NCI-H2196 (cell line): ENCODE measurements at regions not wholly inside any gene's neighbourhood (a gene's known extent, or its start where the extent isn't known, plus 50 kb on each side); places are given as distances from the start of the nearest gene placed in this dataset.

ENCODE experiments used
- DNase-seq: peaks from one replicate; lab custom pipeline; 2025; ENCODE audit not compliant: unreplicated experiment; lab: John Stamatoyannopoulos, UW

DNA sequence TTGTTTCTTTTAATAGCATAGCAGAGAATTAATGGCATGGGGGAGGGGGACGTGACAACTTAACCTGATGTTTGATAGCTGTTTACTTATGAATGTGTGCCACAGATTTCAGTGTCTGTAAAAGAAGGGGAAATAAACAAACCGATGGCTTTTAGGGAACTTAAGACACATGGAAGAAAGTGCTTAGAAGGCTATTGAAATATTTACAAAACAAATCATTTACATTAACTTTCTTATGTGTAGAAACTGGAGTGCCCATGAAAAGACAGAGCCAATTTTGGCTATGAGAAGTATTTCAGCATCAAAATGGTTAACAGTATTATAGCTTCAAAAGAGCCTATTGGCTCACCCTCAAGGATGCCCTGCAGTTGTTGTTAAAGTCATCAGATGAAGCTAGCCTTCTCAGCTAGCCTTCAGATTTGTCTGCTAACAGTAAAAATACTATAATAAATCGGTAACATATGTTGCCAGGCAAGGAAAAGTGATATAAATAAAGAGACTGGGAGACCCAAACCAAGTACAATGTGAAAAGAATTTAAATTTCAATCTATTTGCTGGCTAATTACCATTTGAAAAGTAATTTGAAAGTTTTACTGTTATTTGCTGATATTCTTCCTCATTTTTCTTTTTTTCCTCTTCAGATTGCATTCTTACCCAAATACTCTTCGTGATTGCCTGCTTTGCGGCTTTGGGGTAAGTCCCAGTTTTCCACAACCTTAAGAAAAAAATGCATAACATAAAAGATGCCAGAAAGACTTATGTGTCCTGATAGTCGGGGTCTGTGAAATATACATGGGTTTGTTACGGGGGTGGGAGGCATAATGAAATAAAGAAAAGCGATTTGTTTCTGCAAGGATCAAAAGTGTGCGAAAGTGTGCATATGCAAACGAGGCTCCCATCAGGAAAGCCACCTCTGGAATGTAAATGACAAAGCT lies 256.4 kb downstream of the MEIS1 start:
- DNase-seq = no peak

DNA sequence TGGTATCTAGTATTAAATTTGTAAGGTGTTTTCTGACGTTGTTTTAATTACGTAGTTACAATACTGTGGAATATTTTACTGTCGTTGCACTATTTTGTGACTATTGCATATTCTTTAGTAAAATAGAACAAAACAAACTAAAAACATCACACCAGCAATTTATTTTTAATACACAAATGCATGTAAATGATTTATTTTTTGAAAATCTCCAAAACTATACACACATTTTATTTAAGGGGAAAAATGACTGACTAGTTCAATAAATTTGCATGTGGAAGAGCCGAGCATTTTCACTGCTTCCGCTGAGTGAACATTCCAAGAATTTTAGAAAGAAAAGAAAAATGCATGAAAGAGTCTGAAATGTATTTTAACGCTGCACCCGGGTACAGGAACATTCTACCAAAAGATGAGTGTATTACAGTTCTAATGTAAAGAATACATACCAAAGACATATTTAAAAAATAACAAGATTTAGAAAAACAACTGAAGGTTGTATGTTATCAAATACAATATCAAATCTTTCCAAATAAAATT lies 257.7 kb downstream of the MEIS1 start:
- DNase-seq = no peak

DNA sequence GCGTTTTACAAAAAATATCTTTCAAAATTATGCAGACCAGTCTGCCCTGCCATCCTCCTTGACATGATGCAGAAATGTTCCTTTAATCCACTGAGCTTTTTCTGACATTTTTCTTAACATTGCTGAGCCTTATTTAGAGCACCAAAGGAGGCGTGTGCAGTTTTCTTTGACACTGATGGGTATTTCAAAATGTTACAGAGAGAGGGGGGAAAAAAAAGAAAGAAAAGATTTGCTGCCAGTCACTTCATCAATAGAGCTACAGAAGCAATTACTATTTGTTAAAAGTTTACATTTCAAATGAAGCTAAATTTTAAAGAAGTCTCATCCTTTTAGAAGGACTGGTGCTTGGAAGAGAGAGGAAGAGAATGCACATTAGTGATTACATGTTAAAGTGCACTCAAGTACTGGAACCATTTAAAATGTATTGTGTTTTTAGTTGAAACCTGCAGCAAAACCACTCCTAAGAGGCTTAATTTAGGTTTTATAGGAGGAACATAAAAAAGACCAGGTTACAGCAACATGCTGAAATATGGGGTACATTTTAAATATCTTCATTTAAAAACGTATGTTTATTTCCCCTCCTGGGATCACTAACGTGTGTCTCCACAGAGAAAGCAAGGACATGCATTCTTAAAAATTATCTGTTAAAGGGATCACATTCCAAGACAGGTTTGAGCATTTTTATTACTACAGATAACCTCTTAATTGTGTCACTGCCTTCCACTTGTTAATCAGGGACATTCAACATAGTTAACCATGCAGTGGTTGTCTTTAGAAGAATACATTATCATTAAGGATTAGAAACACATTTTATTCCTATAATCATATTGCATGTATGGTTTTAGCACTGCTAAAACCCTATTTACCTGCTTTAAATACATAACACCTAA lies 258.4 kb downstream of the MEIS1 start:
- DNase-seq = no peak

DNA sequence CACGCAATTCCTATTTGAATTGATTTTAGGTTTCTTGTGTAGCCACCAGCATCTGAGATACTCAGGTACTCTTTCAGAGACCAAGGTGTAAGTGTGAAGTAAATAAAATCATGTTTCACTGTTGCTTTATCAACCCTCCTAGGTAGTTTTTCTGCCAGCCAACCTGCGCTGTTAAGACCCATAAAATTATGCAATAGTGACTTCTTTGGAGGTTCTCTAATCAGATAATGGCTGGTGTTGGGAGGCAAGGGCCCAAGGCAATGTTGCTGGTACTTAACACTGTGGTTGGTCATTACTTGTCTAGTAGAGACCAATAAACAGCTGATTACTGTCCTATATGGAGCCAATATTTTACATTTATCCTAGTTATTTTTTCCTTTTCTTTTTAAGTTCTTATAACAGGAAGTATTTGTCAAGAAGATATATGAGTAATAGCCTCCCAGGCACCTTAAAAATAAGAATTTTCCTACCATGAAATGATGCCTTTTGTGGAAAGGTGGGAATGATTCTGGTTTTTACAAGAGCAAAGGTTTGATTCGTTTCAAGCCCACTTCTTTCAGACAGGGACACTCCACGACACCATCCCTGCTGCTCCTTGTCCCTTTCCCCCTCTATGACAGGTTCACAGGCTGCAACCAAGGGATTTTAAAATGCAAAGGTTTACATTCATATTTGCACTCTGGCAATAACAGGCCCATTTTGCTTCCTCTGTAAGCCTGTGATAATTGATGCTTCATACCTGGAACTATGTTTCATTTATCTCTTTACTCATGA lies 259.3 kb downstream of the MEIS1 start:
- no peak for DNase-seq

DNA sequence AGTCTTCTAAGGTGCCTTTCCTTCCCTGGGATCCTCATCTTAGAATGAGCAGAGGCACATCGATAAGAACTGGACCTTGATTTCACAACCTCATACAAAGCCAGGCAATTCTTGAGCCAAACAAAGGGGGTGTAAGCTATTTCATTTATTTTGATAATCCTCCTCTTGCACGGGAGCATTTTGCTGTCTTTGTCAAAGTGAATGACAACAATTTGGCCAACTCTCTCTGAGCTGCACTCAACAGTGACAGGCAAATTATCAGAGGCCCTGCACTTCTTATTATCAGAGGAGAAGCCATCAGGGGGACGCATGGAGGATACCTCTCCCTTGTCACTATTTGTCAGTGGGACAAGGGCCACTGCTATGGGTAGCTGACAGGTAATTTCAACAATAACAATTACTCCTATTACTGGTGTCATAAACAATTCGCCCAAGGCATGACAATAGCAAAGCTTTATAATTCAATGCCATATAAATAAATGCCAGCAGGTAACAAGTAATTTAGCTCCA lies 260.4 kb downstream of the MEIS1 start:
- no peak for DNase-seq

DNA sequence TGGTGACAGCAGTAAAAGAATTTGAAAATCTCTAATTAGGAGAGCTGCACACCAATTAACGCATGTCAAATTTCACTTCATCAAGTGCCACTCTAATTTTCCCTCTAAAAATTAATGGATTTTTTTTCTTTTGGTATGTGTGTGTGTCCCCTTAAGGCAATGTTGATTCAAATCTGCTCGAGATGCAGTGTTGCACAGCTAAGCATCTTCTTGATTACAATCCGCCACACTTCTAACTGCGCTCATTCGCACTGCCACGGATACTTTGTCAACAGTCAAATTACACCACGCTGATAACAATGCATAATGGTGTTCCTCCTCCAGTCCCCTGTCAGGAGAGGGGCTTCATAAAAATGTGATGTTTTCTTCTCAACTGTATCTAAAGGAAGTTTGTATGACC lies 261.4 kb downstream of the MEIS1 start:
- no peak for DNase-seq

DNA sequence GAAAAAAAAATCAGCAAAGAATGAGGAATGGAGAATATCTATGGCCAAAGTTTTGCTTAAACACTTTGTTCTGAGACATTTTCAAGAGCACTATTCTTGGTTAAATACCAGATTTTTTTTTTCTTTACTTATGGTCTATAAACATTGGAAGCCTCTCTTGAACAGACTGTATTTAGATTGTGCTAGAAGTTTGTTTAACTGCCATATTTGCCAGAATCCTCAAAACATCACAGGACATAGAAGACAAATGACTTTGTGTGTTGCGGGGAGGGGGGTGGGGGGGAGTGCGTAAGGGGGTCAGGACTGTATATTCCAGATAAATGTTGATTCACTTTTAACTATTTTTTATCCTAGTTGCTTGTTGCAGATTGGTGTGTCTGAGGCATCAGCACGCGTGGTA lies 262.0 kb downstream of the MEIS1 start:
- DNase-seq = no peak

DNA sequence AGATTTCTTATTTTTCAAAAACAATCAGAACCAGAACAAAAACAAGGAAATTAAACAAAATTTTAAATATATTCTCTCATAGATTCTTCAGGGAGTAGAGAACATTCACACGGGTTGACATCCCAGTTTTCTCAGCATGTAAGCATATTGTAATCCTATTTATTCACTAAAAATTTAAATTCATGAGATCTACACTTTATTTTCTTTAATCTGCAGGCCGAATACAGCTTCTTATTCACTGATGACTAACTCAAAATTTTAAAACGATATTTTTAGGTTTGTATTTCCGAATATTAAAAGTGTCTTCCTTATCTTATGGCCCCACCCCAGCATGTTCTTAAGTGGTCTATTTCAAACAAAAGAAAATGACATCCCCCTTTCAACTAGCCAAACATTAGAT lies 262.4 kb downstream of the MEIS1 start:
- DNase-seq = no peak

DNA sequence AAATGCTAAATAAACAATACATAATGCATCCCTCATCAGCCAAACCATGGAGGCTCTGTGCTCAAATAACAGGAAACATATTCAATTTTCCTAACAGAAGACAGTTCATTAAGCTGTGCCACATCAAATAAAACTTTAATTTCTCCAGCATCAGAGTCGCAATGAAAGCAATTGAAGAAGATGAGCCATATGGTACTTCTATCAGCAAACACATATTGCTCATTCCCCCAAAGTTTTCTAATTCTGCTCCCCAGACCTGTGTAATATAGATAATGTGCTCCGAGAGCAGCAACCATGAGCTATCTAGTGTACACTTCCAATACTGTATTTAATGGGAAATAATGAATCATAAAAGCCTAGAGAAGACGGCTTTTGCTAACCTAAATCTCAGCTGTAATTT lies 263.2 kb downstream of the MEIS1 start:
- DNase-seq = no peak

DNA sequence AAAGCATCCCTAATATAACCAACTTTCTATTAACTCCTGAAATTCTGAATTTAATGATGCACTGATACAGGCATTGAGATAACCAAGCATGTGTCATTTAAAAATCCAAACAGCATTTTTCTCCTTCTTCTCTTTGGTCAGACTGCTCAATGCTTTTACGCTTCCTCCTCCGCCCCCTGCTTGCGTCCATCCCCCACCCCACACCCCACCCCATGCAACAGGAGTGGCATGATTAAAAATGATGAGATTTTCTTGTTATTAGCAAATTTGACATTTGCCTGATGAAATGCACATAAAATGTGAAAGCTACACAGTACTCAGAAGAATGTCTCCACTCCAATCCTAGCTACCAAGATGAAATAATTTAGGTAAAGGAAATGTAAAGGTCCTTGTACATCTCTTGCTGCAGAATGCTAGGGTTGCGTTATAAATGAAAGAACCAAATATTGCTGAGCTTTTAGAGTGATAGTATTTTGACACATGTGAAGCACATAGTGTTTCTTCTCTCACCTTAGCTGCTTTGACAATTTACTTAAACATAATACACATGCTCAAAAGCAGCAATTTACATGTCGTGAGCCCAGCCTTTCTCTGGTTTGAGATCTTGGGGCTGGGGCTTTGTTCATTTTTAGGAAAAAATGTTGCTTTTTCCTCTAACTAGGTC lies 263.8 kb downstream of the MEIS1 start:
- DNase-seq = no peak

DNA sequence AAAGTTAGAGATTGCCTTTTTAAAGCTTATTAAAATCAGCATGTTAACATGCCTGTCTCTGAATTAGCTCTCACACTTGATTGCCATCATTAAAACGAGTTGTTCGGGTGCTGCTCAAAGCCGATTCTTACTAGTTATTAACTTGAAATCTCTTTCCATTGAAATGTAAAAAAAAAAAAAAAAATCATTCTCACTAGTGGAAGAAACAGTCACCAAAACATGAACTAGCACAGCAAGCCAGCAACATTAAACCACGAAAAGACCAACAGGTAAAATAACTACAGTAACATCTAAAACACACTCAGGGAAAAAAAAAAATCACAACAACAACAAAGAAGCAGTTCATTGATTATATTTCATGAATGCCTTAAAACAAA lies 264.5 kb downstream of the MEIS1 start:
- no peak for DNase-seq

DNA sequence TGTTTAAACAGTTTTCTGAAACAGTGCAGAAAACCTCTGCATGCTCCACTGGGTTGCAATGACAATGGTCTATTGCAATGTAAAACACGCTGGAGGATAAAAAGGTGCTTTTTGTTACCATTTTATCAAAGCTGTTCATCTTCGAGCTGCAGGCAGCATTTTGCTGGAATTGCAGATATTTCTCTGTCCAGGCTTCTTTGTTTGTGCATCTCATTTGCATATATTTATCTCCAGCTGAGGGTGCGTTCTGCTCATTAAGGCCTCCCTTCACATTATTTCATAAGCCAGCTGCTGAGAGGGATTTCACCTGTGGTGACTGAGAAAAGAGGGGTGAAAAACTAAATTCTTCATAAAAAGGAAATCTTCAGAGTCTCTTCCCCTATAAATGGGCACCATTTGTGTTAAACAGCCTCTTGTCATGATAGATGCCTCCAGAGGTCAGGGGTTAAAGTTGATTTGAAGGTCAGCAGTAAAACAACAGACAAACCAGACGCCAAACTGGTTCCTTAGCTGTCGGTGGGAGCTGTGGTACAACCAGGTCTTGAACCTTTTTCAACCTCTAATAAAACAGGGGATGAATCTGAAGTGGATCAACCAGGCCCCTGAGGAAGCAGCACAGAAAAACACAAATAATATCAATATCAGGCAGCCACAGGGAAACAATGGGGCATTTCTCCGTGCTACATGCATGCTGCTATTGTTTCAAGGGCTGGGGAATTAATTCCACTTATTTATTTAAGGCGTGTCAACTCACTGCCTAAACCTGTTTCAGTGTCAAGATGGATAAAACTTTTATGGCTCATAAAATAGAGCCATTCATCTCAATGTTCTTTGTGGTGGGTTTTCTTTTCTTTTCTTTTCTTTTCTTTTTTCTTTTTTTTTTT lies 265.1 kb downstream of the MEIS1 start:
- DNase-seq = no peak

DNA sequence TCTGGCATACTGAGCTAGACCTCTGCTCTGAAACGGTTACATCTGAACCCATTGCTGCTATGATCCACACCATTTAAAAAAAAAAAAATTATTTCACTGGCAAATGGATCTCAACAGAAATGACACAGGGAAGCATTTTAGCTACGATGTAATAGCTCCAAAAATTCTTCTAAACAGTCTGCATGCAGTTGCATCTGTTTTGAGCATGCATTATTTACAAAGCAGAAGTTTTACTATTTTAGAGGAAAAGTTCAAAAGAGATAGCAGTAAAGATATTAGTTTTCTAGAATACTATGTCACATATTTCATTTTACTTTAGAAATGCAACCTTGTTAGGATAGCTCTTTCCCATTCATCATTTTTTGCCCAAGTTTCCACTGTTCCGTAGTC lies 265.7 kb downstream of the MEIS1 start:
- DNase-seq = no peak

DNA sequence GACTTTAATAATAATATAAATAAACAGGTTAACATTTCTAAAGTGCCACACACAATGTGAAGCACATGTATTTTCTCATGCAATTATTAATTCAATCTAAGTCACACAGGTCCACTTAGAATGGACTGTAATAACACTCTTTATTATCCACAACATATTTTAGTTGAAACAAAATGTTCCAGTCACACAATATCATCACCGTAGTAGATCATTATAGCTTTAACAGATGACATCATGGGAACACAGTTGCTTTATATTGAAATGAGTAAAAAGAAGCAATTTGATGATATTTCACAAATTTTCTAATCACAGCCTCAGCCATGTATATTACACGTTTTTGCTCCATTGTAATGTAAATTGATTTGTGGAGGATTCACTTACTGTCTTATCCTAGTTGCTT lies 266.3 kb downstream of the MEIS1 start:
- DNase-seq = no peak

DNA sequence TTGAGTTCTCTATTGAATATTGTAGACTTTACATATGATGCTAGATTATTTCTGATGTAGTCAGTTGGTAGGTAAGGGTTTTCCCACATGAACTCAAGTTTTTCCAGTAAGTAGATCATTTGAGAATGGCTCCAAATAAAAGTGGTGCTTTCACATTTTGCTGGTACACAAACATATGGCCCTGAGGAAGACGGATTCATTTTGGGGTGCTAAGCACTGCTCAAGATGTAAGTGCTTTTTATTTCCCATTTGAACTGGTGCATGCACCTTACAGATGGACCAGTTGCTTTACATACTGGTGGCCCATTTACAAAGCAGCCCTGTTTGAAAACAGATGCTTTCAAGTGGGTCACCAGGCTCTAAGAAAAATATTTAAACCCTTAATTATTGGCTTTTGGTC lies 266.7 kb downstream of the MEIS1 start:
- no peak for DNase-seq

DNA sequence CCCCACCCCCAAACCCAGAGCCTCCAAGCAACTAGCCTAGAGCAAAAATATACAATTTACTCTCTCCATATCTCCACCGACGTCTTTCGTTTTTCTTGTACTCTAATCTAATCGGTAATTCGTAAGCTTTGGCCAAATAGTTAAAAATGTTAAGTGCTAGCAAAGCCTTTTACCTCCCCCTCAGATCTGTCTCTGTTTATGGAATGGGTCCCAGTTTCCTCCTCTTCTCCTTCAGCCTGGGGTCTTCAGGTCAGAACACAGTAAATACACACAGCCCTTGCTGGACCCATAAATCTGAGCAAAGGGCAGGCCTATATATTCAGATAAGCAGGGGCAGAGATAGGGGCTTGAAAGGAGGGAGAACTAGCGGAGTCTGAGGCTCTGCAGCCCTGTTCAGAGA lies 267.4 kb downstream of the MEIS1 start:
- DNase-seq = no peak

DNA sequence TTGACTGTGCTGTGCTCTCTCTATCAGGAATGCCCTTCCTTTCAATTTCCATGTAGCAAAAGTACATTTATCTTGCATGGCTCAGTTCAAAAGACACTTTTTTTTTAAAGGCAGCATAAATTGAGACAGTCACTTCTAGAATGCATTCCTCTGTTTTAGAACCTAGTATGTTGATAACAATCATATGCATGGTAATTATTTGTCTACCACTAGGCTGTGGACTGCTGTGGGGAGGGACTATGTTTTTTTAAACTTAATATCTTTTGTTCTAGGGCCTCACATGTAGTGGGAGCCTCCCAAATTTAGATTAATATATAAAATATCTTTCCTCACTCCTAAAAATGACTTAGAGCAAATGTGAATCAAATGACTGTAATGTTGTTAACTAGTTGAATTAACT lies 269.9 kb downstream of the MEIS1 start:
- DNase-seq = no peak

DNA sequence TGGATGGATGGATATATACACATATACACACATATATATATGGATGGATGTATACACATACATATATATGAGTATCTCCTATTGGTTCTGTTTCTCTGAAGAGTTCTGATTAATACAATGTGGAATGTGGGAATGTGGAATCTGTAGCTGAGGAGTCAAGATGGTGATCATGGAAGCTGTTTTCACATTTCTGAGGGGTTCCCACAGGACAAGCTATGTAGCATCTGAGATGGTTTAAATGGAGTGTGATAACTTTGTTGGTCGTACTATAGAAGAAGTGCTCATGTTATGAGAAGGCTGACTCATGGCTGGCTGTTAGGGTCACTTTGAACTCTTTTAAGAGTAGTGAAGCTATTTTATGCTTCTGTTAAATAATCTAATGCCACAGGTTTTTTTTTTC lies 279.7 kb downstream of the MEIS1 start:
- no peak for DNase-seq

DNA sequence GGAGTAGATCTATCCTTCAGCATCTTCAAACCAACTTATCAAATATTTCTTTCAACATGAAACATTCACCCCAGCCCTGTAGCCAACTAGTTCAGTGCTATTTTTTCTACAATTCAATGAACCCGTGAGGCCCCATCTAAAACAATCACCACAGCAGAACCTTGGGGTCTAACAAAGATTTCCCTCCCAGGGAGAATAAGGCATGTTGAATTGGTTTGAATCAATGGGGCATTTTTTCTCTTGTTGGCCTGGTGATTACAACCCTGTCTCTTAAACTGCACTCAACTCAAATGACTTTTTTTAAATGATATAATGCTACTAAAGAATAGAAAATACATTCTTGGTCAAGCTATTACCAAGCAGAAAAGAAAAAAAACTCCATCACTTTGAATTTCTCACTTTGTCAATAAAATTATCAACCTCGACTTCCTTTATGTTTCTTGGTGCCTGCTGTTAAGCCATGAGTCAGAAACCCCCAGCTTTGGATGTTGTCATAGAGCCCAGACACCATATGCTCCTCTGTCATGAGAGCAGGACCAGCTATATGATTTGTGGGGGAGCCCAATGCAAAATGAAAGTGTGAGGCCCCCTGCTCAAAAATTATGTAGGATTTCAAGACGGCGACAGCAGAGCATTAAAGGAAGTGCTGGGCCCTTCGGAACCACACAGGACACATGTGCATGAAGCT lies 282.4 kb downstream of the MEIS1 start:
- DNase-seq = no peak
